IMR-90 (cell line): ENCODE measurements at regions not wholly inside any gene's neighbourhood (a gene's known extent, or its start where the extent isn't known, plus 50 kb on each side); places are given as distances from the start of the nearest gene placed in this dataset.

ENCODE experiments used
- ATAC-seq: fragments of 200-7000 bp; cut with Tn5 transposase; 2 replicates; pipeline ENCODE4 v1.9.1; 2020; ENCODE audit warnings: low read depth, mild to moderate bottlenecking, moderate library complexity
- BruUV-seq: library from RNA; stranded (reverse); fragments of 400-500 nt; replicated peaks from 2 replicates; lab custom pipeline; 2021; lab: Mats Ljungman, UMichigan
- CTCF ChIA-PET: fragments of 300-600 bp; formaldehyde crosslinking; extraction: SDS; loops from one replicate; lab custom pipeline; 2021; ENCODE audit warnings: antibody characterized with exemption; lab: Yijun Ruan, JAX
- POLR2A ChIA-PET: fragments of 300-600 bp; sonication (Branson Sonifier 250); formaldehyde crosslinking; loops from one replicate; lab custom pipeline; 2022; ENCODE audit warnings: antibody characterized with exemption; ENCODE audit not compliant: unreplicated experiment; lab: Charles Lee
- DNase-seq: peaks from one replicate; pipeline ENCODE4 v3.0.0; 2013
- H2AFZ ChIP-seq: replicated peaks from 2 replicates; pipeline ENCODE3; 2013; ENCODE audit warnings: low read length, mild to moderate bottlenecking; ENCODE audit not compliant: poor library complexity
- H2AK5ac ChIP-seq: 2 replicates; pipeline ENCODE4 v1.6.1; 2013; ENCODE audit warnings: low read depth, low read length, inconsistent platforms
- H2AK9ac ChIP-seq: replicated peaks from 2 replicates; pipeline ENCODE3; 2013; ENCODE audit warnings: mild to moderate bottlenecking, low read depth, low read length, moderate library complexity; ENCODE audit not compliant: poor library complexity
- H2BK120ac ChIP-seq: 2 replicates; pipeline ENCODE4 v1.6.1; 2013; ENCODE audit warnings: low read depth, low read length, inconsistent platforms
- H2BK15ac ChIP-seq: 3 replicates; pipeline ENCODE4 v1.6.1; 2013; ENCODE audit warnings: low read depth, low read length, inconsistent platforms
- H2BK20ac ChIP-seq: 2 replicates; pipeline ENCODE4 v1.6.1; 2013; ENCODE audit warnings: low read depth, mild to moderate bottlenecking, inconsistent platforms, low read length, moderate library complexity
- H2BK5ac ChIP-seq: 2 replicates; pipeline ENCODE4 v1.6.1; 2013; ENCODE audit warnings: mild to moderate bottlenecking, low read depth, low read length, inconsistent platforms; ENCODE audit not compliant: poor library complexity, severe bottlenecking
- H3K14ac ChIP-seq: replicated peaks from 2 replicates; pipeline ENCODE4 v1.6.1; 2013; ENCODE audit warnings: low read depth, low read length, inconsistent platforms
- H3K18ac ChIP-seq: 2 replicates; pipeline ENCODE4 v1.6.1; 2013; ENCODE audit warnings: low read depth, low read length, control low read depth
- H3K23ac ChIP-seq: 2 replicates; pipeline ENCODE4 v1.6.1; 2013; ENCODE audit warnings: low read depth, low read length, inconsistent platforms
- H3K27ac ChIP-seq: 2 replicates; pipeline ENCODE4 v1.5.1; 2013; ENCODE audit warnings: mild to moderate bottlenecking, control low read depth, low read length; ENCODE audit not compliant: insufficient read depth
- H3K27me3 ChIP-seq: 2 replicates; pipeline ENCODE4 v1.6.1; 2013; ENCODE audit warnings: low read length; ENCODE audit not compliant: control insufficient read depth, insufficient read depth
- H3K36me3 ChIP-seq: 2 replicates; pipeline ENCODE4 v1.6.1; 2013; ENCODE audit warnings: low read length, mixed read lengths; ENCODE audit not compliant: control insufficient read depth, insufficient read depth
- H3K4ac ChIP-seq: 2 replicates; pipeline ENCODE4 v1.6.1; 2013; ENCODE audit warnings: low read depth, low read length, inconsistent platforms
- H3K4me1 ChIP-seq: 2 replicates; pipeline ENCODE4 v1.6.1; 2013; ENCODE audit warnings: low read length, mixed read lengths; ENCODE audit not compliant: control insufficient read depth, insufficient read depth
- H3K4me2 ChIP-seq: 2 replicates; pipeline ENCODE4 v1.6.1; 2013; ENCODE audit warnings: low read depth, mild to moderate bottlenecking, control low read depth, low read length, moderate library complexity
- H3K4me3 ChIP-seq: 2 replicates; pipeline ENCODE4 v1.5.1; 2013; ENCODE audit warnings: low read depth, mild to moderate bottlenecking, control low read depth, low read length, moderate library complexity; ENCODE audit not compliant: insufficient read depth
- H3K56ac ChIP-seq: 2 replicates; pipeline ENCODE4 v1.6.1; 2013; ENCODE audit warnings: low read length, inconsistent platforms; ENCODE audit not compliant: insufficient read depth; ENCODE audit errors: extremely low read depth
- H3K79me1 ChIP-seq, 2 experiments: 2 replicates each; pipeline ENCODE4 v1.6.1; 2013; ENCODE audit warnings: low read length in 2 of 2, inconsistent platforms in 1 of 2, low read depth in 1 of 2
- H3K9ac ChIP-seq: 2 replicates; pipeline ENCODE4 v1.6.1; 2013; ENCODE audit warnings: low read depth, low read length, control low read depth
- H3K9me1 ChIP-seq: 2 replicates; pipeline ENCODE4 v1.6.1; 2013; ENCODE audit warnings: low read length, inconsistent platforms; ENCODE audit not compliant: insufficient read depth
- H3K9me3 ChIP-seq: 2 replicates; pipeline ENCODE4 v1.6.1; 2013; ENCODE audit warnings: low read length; ENCODE audit not compliant: control insufficient read depth, insufficient read depth
- H4K20me1 ChIP-seq: 2 replicates; pipeline ENCODE4 v1.6.1; 2013; ENCODE audit warnings: low read length, inconsistent platforms; ENCODE audit not compliant: insufficient read depth
- H4K5ac ChIP-seq: 2 replicates; pipeline ENCODE4 v1.6.1; 2013; ENCODE audit warnings: mild to moderate bottlenecking, low read depth, low read length, control low read depth
- H4K8ac ChIP-seq, 2 experiments: 2 replicates each; pipeline ENCODE4 v1.6.1; 2013; ENCODE audit warnings: low read depth in 2 of 2, low read length in 2 of 2, control low read depth in 1 of 2, inconsistent platforms in 1 of 2
- H4K91ac ChIP-seq: 2 replicates; pipeline ENCODE4 v1.6.1; 2013; ENCODE audit warnings: low read depth, low read length, inconsistent platforms; ENCODE audit not compliant: insufficient read depth
- BHLHE40 ChIP-seq: fragments of 150-350 bp; IDR thresholded peaks from 2 replicates; pipeline ENCODE4 v1.6.1; 2016; ENCODE audit warnings: mild to moderate bottlenecking, low read depth, low read length
- CEBPB ChIP-seq: IDR thresholded peaks from 2 replicates; pipeline ENCODE4 v1.6.1; 2012; ENCODE audit warnings: low read depth, low read length, improper control_type of control experiment
- CHD1 ChIP-seq: IDR thresholded peaks from 2 replicates; pipeline ENCODE4 v1.6.1; 2012; ENCODE audit warnings: low read depth, low read length, improper control_type of control experiment
- FOS ChIP-seq: fragments of 150-350 bp; IDR thresholded peaks from 2 replicates; pipeline ENCODE4 v1.6.1; 2016; ENCODE audit warnings: low read depth, low read length
- MAFK ChIP-seq: IDR thresholded peaks from 2 replicates; pipeline ENCODE4 v1.6.1; 2012; ENCODE audit warnings: low read depth, low read length, improper control_type of control experiment
- MAZ ChIP-seq: IDR thresholded peaks from 2 replicates; pipeline ENCODE4 v1.6.1; 2012; ENCODE audit warnings: low read depth, mild to moderate bottlenecking, low read length, improper control_type of control experiment, moderate library complexity, borderline replicate concordance
- NFE2L2 ChIP-seq: fragments of 150-350 bp; IDR thresholded peaks from 2 replicates; pipeline ENCODE4 v1.6.1; 2016; ENCODE audit warnings: low read depth, mild to moderate bottlenecking, low read length
- POLR2A ChIP-seq: IDR thresholded peaks from 2 replicates; pipeline ENCODE4 v1.6.1; 2012; ENCODE audit warnings: mild to moderate bottlenecking, low read depth, low read length
- RAD21 ChIP-seq: IDR thresholded peaks from 2 replicates; pipeline ENCODE4 v1.6.1; 2012; ENCODE audit warnings: low read length, improper control_type of control experiment
- RCOR1 ChIP-seq: IDR thresholded peaks from 2 replicates; pipeline ENCODE4 v1.6.1; 2012; ENCODE audit warnings: mild to moderate bottlenecking, low read length, improper control_type of control experiment; ENCODE audit not compliant: insufficient replicate concordance
- RFX5 ChIP-seq: IDR thresholded peaks from 2 replicates; pipeline ENCODE4 v1.8.0; 2012; ENCODE audit warnings: low read depth, mild to moderate bottlenecking, low read length, moderate library complexity
- SMC3 ChIP-seq: fragments of 150-350 bp; IDR thresholded peaks from 2 replicates; pipeline ENCODE4 v1.6.1; 2016; ENCODE audit warnings: low read depth, mild to moderate bottlenecking, antibody characterized with exemption, low read length, moderate library complexity
- WGBS, 2 experiments: methylation state at CpG; one replicate each; pipeline versions ENCODE4 v1.1.5 to v1.1.7; 2013; ENCODE audit warnings: missing lambda C conversion rate in 2 of 2; ENCODE audit not compliant: insufficient read length in 1 of 2; ENCODE audit errors: extremely low coverage in 2 of 2; 5-methylcytosine and 5-hydroxymethylcytosine counted together
- dilution Hi-C: fragments of 300-500 bp; cut with HindIII; formaldehyde crosslinking; loops from one replicate; pipeline ENCODE4 v1.14.3; 2018; ENCODE audit warnings: low sequenced_read_pairs; ENCODE audit not compliant: unreplicated experiment
- in situ Hi-C: fragments of 300-500 bp; cut with MboI; formaldehyde crosslinking; loops from 3 replicates; pipeline ENCODE4 v1.14.3; 2019; ENCODE audit warnings: low sequenced_read_pairs, inconsistent platforms, mixed read lengths
- intact Hi-C: fragments of 100-400 bp; cut with micrococcal nuclease; formaldehyde crosslinking; loops from 2 replicates; pipeline ENCODE4 v1.10.0; 2022
- TF ChIP-seq, protein P1 (sequence below): conservative IDR thresholded peaks from 2 replicates; pipeline ENCODE4 v1.5.1; 2012; ENCODE audit warnings: mild to moderate bottlenecking, low read depth, low read length, improper control_type of control experiment
- TF ChIP-seq, protein P2 (sequence below): fragments of 150-350 bp; IDR thresholded peaks from 2 replicates; pipeline ENCODE4 v1.6.1; 2016; ENCODE audit warnings: low read depth, mild to moderate bottlenecking, low read length, moderate library complexity, borderline replicate concordance
- TF ChIP-seq, protein P3 (sequence below): fragments of 150-350 bp; IDR thresholded peaks from 2 replicates; pipeline ENCODE4 v1.6.1; 2017; ENCODE audit warnings: mild to moderate bottlenecking, antibody characterized with exemption, low read length, low read depth

DNA sequence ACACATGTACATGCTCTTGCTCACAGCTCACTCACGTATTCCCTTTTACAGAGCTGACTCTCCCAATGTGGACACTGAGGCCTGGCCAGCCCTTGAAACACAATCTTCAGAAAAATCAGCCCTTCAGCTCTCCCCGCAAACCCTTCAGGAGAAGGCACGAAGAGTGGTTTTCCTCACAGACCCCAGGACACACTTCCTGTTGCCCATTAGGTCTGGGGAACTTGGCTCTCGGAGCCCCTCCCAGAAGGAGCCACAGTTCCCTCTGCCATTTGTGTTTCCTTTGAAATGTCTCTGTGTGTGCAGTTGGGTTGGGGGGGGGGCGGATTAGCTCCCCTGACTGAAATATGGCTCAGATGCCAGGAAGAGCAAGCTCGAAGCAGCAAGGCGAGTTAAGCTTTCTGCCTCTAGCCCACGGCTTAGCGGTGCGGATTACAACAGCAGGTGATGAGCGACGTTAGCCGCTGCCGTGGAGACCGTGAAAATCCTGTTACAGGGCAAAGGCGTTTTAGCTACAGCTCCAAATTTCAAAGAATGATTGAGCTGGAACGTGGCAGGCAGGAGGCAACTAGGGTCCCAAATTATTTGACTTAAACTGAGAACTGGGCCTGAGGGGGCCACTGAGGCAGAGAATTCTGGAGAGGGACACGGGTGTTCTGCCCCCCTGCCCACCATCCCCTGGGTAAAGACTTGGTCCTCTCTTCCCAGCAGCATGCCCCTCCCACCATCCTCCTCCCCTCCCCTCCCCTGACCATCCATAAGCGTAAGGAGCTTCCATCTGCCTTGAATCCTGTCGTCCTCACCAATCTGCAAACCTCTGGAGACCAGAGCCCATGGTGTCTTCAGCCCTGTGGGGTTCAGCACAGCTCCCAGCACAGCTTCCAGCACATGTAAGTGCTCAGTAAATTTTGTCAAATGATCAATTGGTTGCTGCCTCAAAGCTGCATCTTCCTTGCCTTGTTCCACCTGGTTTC is 598.6 kb downstream of the BUD13 start:
- CTCF ChIA-PET, result no interaction called here
- in situ Hi-C loops, result no loop called here
- TF ChIP-seq CHD1 (no peak), RFX5 (no peak), CEBPB (no peak), MAZ (no peak), FOS (no peak), MAFK (no peak), RAD21 (no peak), BHLHE40 (no peak), NFE2L2 (no peak), RCOR1 (no peak), SMC3 (no peak), POLR2A (no peak)
- TF ChIP-seq, protein P1, sequence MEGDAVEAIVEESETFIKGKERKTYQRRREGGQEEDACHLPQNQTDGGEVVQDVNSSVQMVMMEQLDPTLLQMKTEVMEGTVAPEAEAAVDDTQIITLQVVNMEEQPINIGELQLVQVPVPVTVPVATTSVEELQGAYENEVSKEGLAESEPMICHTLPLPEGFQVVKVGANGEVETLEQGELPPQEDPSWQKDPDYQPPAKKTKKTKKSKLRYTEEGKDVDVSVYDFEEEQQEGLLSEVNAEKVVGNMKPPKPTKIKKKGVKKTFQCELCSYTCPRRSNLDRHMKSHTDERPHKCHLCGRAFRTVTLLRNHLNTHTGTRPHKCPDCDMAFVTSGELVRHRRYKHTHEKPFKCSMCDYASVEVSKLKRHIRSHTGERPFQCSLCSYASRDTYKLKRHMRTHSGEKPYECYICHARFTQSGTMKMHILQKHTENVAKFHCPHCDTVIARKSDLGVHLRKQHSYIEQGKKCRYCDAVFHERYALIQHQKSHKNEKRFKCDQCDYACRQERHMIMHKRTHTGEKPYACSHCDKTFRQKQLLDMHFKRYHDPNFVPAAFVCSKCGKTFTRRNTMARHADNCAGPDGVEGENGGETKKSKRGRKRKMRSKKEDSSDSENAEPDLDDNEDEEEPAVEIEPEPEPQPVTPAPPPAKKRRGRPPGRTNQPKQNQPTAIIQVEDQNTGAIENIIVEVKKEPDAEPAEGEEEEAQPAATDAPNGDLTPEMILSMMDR, result no peak
- TF ChIP-seq, protein P2, sequence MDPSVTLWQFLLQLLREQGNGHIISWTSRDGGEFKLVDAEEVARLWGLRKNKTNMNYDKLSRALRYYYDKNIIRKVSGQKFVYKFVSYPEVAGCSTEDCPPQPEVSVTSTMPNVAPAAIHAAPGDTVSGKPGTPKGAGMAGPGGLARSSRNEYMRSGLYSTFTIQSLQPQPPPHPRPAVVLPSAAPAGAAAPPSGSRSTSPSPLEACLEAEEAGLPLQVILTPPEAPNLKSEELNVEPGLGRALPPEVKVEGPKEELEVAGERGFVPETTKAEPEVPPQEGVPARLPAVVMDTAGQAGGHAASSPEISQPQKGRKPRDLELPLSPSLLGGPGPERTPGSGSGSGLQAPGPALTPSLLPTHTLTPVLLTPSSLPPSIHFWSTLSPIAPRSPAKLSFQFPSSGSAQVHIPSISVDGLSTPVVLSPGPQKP, result no peak
- TF ChIP-seq, protein P3, sequence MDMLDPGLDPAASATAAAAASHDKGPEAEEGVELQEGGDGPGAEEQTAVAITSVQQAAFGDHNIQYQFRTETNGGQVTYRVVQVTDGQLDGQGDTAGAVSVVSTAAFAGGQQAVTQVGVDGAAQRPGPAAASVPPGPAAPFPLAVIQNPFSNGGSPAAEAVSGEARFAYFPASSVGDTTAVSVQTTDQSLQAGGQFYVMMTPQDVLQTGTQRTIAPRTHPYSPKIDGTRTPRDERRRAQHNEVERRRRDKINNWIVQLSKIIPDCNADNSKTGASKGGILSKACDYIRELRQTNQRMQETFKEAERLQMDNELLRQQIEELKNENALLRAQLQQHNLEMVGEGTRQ, result no peak

More for the DNA sequence above, 598.6 kb downstream of the BUD13 start:
- Histone ChIP-seq H3K14ac (no peak overlapping the region), H3K9me3 (no peaks in the 10 kb centered on the region), H3K18ac (no peak overlapping the region), H2BK20ac (no peak overlapping the region), H3K27ac (no peak overlapping the region), H3K4ac (no peak overlapping the region), H3K4me2 (no peak overlapping the region), H4K91ac (no peak overlapping the region), H3K9ac (no peak overlapping the region), H2AFZ (no peak overlapping the region), H2AK9ac (no peak overlapping the region), H2BK5ac (no peak overlapping the region), H3K4me1 (no peaks in the 10 kb centered on the region), H2BK15ac (no peak overlapping the region), H4K20me1 (no peaks in the 10 kb centered on the region), H3K56ac (no peak overlapping the region), H3K79me1 (no peaks in the 10 kb centered on the region), H3K9me1 (no peaks in the 10 kb centered on the region), H2AK5ac (no peak overlapping the region), H2BK120ac (no peak overlapping the region), H3K23ac (no peak overlapping the region), H3K27me3 (no peaks in the 10 kb centered on the region; the same call in 1 of the 2 replicates), H4K5ac (no peak overlapping the region), H4K8ac (no peak overlapping the region), H3K4me3 (no peak overlapping the region), H3K36me3 (no peaks in the 10 kb centered on the region)
- 27% methylated on average over 10 of the region's 20 CpGs; no CpG with 5 or more reads in 1 of the 2 experiments for WGBS, 2 experiments
- no peak for DNase-seq
- intact Hi-C loops, result no loop called here
- ATAC-seq, result no peak
- dilution Hi-C loops, result no loop called here
- BruUV-seq, result no TSS peak
- POLR2A ChIA-PET, result no interaction called here
